ENCODE measurements at regions not wholly inside any gene's neighbourhood (a gene's known extent, or its start where the extent isn't known, plus 50 kb on each side); places are given as distances from the start of the nearest gene placed in this dataset.

DNA sequence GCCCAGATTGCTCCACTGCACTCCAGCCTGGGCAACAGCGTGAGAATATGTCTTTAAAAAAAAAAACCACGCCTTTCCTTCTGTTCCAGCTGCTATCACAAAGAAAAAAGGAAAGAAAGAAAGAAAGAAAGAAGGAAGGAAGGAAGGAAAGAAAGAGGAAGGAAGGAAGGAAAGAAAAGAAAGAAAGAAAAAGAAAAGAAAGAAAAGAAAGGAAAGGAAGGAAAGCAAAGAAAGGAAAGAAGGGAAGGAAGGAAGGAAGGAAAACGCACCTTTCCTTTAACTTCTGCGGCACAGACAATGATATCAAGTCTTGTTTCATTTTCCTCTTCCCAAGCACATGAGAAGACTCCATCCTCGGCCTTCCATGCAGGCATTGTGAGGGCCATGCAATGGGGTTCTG, 107.4 kb upstream of the NOCT start:
- Histone ChIP-seq H3K9me3 (ENCODE audit: insufficient read depth, low read depth, low read length) (no peaks in the 10 kb centered on the region), H3K4me3 (ENCODE audit: low read length, poor library complexity, severe bottlenecking) (no peak overlapping the region), H3K9ac (ENCODE audit: low read depth, low read length, poor library complexity, severe bottlenecking) (no peak overlapping the region), H3K27me3 (ENCODE audit: insufficient read depth, low read length, poor library complexity, severe bottlenecking) (no peaks in the 10 kb centered on the region), H3K4me1 (ENCODE audit: insufficient read depth, low read length, poor library complexity, severe bottlenecking) (no peaks in the 10 kb centered on the region), H2AFZ (ENCODE audit: low read length) (no peak overlapping the region), H3K36me3 (ENCODE audit: insufficient read depth, low read length) (no peaks in the 10 kb centered on the region), H3F3A (ENCODE audit: low read depth) (no peaks in the 10 kb centered on the region), H4K20me1 (ENCODE audit: insufficient read depth, low read length, poor library complexity, severe bottlenecking) (no peaks in the 10 kb centered on the region), H3K79me2 (ENCODE audit: insufficient read depth, low read length) (no peaks in the 10 kb centered on the region), H3K9me2 (replicated peaks; ENCODE audit: low read depth, low read length) (no peaks in the 10 kb centered on the region), H3K4me2 (ENCODE audit: low read depth, low read length, poor library complexity, severe bottlenecking) (no peak overlapping the region)
- TF ChIP-seq, protein P1, sequence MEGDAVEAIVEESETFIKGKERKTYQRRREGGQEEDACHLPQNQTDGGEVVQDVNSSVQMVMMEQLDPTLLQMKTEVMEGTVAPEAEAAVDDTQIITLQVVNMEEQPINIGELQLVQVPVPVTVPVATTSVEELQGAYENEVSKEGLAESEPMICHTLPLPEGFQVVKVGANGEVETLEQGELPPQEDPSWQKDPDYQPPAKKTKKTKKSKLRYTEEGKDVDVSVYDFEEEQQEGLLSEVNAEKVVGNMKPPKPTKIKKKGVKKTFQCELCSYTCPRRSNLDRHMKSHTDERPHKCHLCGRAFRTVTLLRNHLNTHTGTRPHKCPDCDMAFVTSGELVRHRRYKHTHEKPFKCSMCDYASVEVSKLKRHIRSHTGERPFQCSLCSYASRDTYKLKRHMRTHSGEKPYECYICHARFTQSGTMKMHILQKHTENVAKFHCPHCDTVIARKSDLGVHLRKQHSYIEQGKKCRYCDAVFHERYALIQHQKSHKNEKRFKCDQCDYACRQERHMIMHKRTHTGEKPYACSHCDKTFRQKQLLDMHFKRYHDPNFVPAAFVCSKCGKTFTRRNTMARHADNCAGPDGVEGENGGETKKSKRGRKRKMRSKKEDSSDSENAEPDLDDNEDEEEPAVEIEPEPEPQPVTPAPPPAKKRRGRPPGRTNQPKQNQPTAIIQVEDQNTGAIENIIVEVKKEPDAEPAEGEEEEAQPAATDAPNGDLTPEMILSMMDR (conservative IDR thresholded peaks at IDR 0.05; ENCODE audit: low read length) = no peak

DNA sequence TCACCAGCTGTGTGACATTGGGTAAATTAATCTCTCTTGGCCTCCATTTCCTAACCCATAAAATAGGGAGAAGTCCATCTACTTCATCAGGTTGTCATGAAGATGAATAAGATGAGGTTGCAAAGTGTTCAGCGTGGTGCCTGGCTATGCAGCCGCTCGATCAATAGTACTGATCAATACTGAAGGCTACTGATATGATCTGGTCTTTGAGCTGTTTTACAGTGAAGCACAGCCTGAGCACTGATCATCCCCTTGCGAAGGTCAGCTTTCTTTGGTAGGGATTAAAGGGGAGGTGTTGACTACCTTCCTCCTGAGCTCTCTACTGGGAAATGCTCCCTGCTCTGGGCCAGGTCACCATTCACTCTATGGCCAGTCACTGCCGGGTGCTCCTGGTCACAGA, 108.4 kb upstream of the NOCT start:
- no peaks in the 10 kb centered on the region for H3F3A ChIP-seq (ENCODE audit: low read depth)
- H3K9me2 ChIP-seq (replicated peaks; ENCODE audit: low read depth, low read length) = no peaks in the 10 kb centered on the region
- no peak overlapping the region for H2AFZ ChIP-seq (ENCODE audit: low read length)
- H3K4me1 ChIP-seq (ENCODE audit: insufficient read depth, low read length, poor library complexity, severe bottlenecking) = no peaks in the 10 kb centered on the region
- H3K4me3 ChIP-seq (ENCODE audit: low read length, poor library complexity, severe bottlenecking) = no peak overlapping the region
- no peaks in the 10 kb centered on the region for H3K79me2 ChIP-seq (ENCODE audit: insufficient read depth, low read length)
- H3K36me3 ChIP-seq (ENCODE audit: insufficient read depth, low read length) = no peaks in the 10 kb centered on the region
- H3K9ac ChIP-seq (ENCODE audit: low read depth, low read length, poor library complexity, severe bottlenecking) = no peak overlapping the region
- no peaks in the 10 kb centered on the region for H4K20me1 ChIP-seq (ENCODE audit: insufficient read depth, low read length, poor library complexity, severe bottlenecking)
- H3K9me3 ChIP-seq (ENCODE audit: insufficient read depth, low read depth, low read length) = no peaks in the 10 kb centered on the region
- no peaks in the 10 kb centered on the region for H3K27me3 ChIP-seq (ENCODE audit: insufficient read depth, low read length, poor library complexity, severe bottlenecking)
- TF ChIP-seq, protein P1 (conservative IDR thresholded peaks at IDR 0.05; ENCODE audit: low read length) = no peak
- no peak for TF ChIP-seq EZH2phosphoT487 (IDR thresholded peaks at IDR 0.05; ENCODE audit: borderline replicate concordance)
- no peak overlapping the region for H3K4me2 ChIP-seq (ENCODE audit: low read depth, low read length, poor library complexity, severe bottlenecking)

DNA sequence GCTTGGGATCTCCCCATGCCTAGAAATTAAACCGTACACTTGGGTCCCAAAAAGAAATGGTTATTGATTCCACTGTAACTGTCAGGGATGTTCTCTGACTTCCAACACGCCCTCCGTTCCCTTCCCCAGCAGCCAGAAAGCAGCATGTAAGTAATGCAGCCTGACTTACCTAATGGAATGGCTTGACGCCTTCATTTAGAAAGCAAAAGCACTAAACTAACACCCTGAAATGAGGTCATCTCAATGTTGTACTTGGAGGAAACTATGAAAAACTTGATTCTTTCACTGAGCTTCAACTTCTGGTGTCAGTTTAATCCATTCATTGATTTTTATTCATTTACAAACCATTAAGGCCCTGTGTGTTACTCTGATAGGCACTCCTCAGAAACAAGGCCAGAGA, 110.8 kb upstream of the NOCT start:
- Histone ChIP-seq H3K9me3 (ENCODE audit: insufficient read depth, low read depth, low read length) (no peaks in the 10 kb centered on the region), H3K79me2 (ENCODE audit: insufficient read depth, low read length) (no peaks in the 10 kb centered on the region), H3K9me2 (replicated peaks; ENCODE audit: low read depth, low read length) (no peaks in the 10 kb centered on the region), H3K9ac (ENCODE audit: low read depth, low read length, poor library complexity, severe bottlenecking) (no peak overlapping the region), H3K36me3 (ENCODE audit: insufficient read depth, low read length) (no peaks in the 10 kb centered on the region), H3K4me2 (ENCODE audit: low read depth, low read length, poor library complexity, severe bottlenecking) (no peak overlapping the region), H3K4me1 (ENCODE audit: insufficient read depth, low read length, poor library complexity, severe bottlenecking) (no peaks in the 10 kb centered on the region), H3K4me3 (ENCODE audit: low read length, poor library complexity, severe bottlenecking) (no peak overlapping the region), H3F3A (ENCODE audit: low read depth) (no peaks in the 10 kb centered on the region), H4K20me1 (ENCODE audit: insufficient read depth, low read length, poor library complexity, severe bottlenecking) (no peaks in the 10 kb centered on the region), H2AFZ (ENCODE audit: low read length) (no peak overlapping the region), H3K27me3 (ENCODE audit: insufficient read depth, low read length, poor library complexity, severe bottlenecking) (no peaks in the 10 kb centered on the region)
- no peak for TF ChIP-seq EZH2phosphoT487 (IDR thresholded peaks at IDR 0.05; ENCODE audit: borderline replicate concordance)
- TF ChIP-seq, protein P1 (conservative IDR thresholded peaks at IDR 0.05; ENCODE audit: low read length) = no peak
